ENCODE measurements at regions not wholly inside any gene's neighbourhood (a gene's known extent, or its start where the extent isn't known, plus 50 kb on each side); places are given as distances from the start of the nearest gene placed in this dataset.

GRCh38 chr17:5783851-5784250, 199.5 kb upstream of the NLRP1 start:
- TF ChIP-seq POLR2AphosphoS5 (IDR thresholded peaks at IDR 0.05) (no peak), CTCF (IDR thresholded peaks at IDR 0.05) (no peak)

All from prostate gland (tissue), 2 donors.